WERI-Rb-1 (cell line): ENCODE measurements at regions not wholly inside any gene's neighbourhood (a gene's known extent, or its start where the extent isn't known, plus 50 kb on each side); places are given as distances from the start of the nearest gene placed in this dataset.
"Not testable (repeated sequence)": the region's sequence is repeated elsewhere in the genome, so short reads cannot be mapped to it uniquely, and the experiment has no call there.

Experiments used
- DNase-seq: peaks from one replicate; pipeline ENCODE4 v3.0.0-alpha.2; 2020
- H3K27ac ChIP-seq: fragments of 250-450 bp; sonication (Bioruptor Pico); 2 replicates; pipeline ENCODE4 v1.5.1; 2020; ENCODE audit warnings: mild to moderate bottlenecking, moderate library complexity
- H3K27me3 ChIP-seq: fragments of 250-450 bp; sonication (Bioruptor Pico); 2 replicates; pipeline ENCODE4 v1.5.1; 2021; ENCODE audit warnings: mild to moderate bottlenecking, low read depth, moderate library complexity; ENCODE audit not compliant: insufficient read depth, severe bottlenecking
- H3K36me3 ChIP-seq: fragments of 250-450 bp; sonication (Bioruptor Pico); 2 replicates; pipeline ENCODE4 v1.5.1; 2020; ENCODE audit warnings: mild to moderate bottlenecking, moderate library complexity
- H3K4me3 ChIP-seq: 2 replicates; pipeline ENCODE4 v1.5.1; 2011; ENCODE audit warnings: low read depth, mild to moderate bottlenecking, control low read depth, low read length
- H3K9me3 ChIP-seq: fragments of 250-450 bp; sonication (Bioruptor Pico); 2 replicates; pipeline ENCODE4 v1.5.1; 2021; ENCODE audit warnings: mild to moderate bottlenecking, moderate library complexity; ENCODE audit not compliant: severe bottlenecking
- CTCF ChIP-seq: IDR thresholded peaks from 2 replicates; pipeline ENCODE4 v1.5.1; 2011; ENCODE audit warnings: low read depth, mild to moderate bottlenecking, control low read depth, inconsistent platforms, low read length

GRCh38 chr4:170794525-170794924, 704.8 kb upstream of the AADAT start:
- Histone ChIP-seq H3K27me3 (no peaks in the 10 kb centered on the region), H3K4me3 (no peak overlapping the region), H3K36me3 (no peaks in the 10 kb centered on the region), H3K9me3 (peaks cover 2% of the 10 kb centered on the region), H3K27ac (no peak overlapping the region)
- TF ChIP-seq CTCF: no peak
- DNase-seq: no peak

GRCh38 chr4:170788540-170789051, 698.8 kb upstream of the AADAT start:
- H3K4me3 ChIP-seq, DNase-seq: not testable (repeated sequence)

GRCh38 chr4:170777663-170778062, 687.9 kb upstream of the AADAT start:
- H3K27me3 ChIP-seq: no peaks in the 10 kb centered on the region
- no peak overlapping the region for H3K27ac ChIP-seq
- no peaks in the 10 kb centered on the region for H3K9me3 ChIP-seq
- no peak for DNase-seq
- TF ChIP-seq CTCF: no peak
- no peaks in the 10 kb centered on the region for H3K36me3 ChIP-seq
- no peak overlapping the region for H3K4me3 ChIP-seq

More at GRCh38 chr4:170788540-170789051, 698.8 kb upstream of the AADAT start:
- H3K27me3 ChIP-seq, H3K27ac ChIP-seq, H3K36me3 ChIP-seq, H3K9me3 ChIP-seq: not testable (repeated sequence)

GRCh38 chr4:170776983-170777382, 687.2 kb upstream of the AADAT start:
- Histone ChIP-seq H3K27ac (no peak overlapping the region), H3K4me3 (no peak overlapping the region), H3K9me3 (no peaks in the 10 kb centered on the region), H3K36me3 (no peaks in the 10 kb centered on the region), H3K27me3 (no peaks in the 10 kb centered on the region)
- no peak for DNase-seq
- no peak for TF ChIP-seq CTCF

- Histone ChIP-seq H3K27ac (no peak overlapping the region), H3K4me3 (no peak overlapping the region)
Observed at GRCh38 chr4:170775851-170776250, 686.1 kb upstream of the AADAT start.

GRCh38 chr4:170773709-170774273, 684.0 kb upstream of the AADAT start:
- Histone ChIP-seq H3K4me3 (no peak overlapping the region), H3K27me3 (no peaks in the 10 kb centered on the region), H3K36me3 (no peaks in the 10 kb centered on the region), H3K27ac (no peak overlapping the region), H3K9me3 (no peaks in the 10 kb centered on the region)
- TF ChIP-seq CTCF: no peak
- DNase-seq: no peak

More at GRCh38 chr4:170775851-170776250, 686.1 kb upstream of the AADAT start:
- TF ChIP-seq CTCF: no peak
- no peaks in the 10 kb centered on the region for H3K27me3 ChIP-seq
- no peaks in the 10 kb centered on the region for H3K36me3 ChIP-seq
- DNase-seq: no peak
- H3K9me3 ChIP-seq: no peaks in the 10 kb centered on the region
